GM19468 (cell line): ENCODE measurements at regions not wholly inside any gene's neighbourhood (a gene's known extent, or its start where the extent isn't known, plus 50 kb on each side); places are given as distances from the start of the nearest gene placed in this dataset.

Experiments used
- ATAC-seq: cut with Tn5 transposase; IDR thresholded peaks from one replicate; pipeline ENCODE4 v1.9.1; 2021; ENCODE audit warnings: mild to moderate bottlenecking, moderate library complexity, moderate number of reproducible peaks; ENCODE audit not compliant: unreplicated experiment; ENCODE audit errors: extremely low read depth

DNA sequence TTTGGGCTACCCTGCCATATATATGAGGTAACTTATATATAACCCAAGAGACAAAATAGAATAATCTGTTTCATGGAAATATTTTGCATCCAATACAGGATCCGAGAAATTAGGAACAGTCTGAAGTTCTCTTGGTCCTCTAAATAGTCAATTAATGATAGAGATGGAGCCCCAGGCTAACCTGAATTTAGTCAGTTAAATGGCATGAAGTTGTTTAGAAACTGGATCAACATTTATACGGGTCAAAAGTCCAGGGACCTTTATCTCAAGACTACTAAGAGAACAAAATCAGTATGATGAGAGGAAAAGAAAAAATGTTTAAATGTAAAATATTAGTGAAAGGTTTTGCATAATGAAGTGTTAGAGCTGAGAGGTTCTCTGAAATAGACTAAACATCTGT, 303.3 kb upstream of the ACTBL2 start:
- no peak for ATAC-seq

DNA sequence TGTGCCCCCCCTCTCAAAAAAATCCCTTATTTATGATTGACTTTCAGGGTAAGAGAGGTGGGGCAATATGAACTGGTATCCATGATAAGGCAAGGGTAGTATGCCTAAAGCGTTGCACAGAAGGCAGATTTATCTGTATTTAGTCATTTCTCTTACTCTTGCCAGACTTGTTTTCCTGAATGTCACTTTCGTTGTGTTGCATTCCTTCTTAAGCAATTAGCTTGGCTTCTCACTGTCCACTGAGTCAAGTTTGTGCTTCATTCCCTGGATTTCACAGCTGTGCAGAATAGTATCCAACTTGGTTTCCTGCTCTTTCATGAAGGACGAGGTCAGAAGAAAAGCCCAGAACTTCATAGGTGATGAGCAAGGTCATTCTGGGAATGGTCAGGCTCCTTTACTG, 301.5 kb upstream of the ACTBL2 start:
- no peak for ATAC-seq

DNA sequence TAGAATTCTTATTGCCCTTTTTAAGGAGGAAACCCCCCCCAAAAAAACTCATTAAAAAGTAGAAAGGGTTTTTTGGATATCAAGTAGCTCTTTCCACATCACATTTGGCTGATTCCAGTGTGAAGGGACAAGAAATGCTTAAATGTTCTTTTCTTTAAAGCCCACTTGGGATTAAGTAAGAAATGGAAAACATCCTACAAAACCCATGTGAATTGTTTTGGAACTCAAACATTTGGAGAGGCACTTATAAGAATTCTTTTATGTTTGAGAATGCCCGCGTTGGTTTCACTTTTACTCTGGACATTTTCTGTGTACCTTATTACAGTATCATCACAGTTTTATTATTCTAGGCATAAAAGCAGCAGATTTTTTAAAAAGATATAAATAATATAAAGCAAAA, 301.1 kb upstream of the ACTBL2 start:
- no peak for ATAC-seq

DNA sequence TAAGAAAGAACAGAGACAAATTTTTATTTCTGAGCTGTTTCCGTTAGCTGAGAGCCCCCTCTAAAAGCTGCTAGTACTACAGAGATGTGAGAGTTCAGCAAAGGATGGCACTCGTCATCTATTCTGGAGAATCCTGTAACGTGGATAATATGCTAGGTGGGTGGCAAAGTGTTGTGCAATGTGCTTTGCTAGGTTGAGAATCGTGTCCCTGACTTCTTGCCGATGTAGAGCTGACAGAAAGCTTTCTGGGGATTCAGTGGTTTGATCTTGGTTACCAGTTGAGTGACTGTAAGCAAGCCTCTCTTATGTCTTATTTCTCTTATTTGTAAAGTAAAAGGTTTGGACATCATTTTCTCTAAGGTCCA, 298.3 kb upstream of the ACTBL2 start:
- no peak for ATAC-seq

DNA sequence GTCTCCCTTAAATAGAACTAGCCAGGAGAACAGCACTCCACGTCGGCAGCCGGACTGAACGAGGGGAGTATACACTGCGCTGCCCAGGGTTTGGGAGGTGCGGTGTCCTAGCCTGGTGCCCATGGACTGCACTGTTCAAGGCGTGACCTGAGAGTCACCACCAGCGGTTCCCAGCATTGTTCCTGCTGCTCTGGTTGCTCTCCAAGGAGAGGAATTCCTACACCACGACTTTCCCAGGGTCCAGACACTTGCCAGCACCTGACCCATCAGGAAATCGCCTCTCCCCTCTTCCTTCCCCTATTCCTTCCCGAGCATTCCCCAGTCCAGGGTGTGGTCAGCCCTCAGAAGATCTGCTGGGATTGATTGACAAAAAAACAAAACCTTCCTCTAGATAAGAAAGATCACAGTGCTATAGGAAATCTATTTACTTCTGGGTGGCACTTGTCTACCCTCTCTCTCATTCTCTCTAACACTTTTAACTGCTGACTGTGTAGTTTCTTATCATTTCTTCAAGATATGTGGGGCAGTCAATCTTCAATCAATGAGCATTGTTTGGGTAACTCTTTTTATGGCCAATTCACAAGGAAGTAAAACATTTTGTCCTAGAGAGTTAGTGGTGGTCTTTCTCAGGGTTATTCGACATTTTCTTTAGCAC, 297.8 kb upstream of the ACTBL2 start:
- no peak for ATAC-seq

DNA sequence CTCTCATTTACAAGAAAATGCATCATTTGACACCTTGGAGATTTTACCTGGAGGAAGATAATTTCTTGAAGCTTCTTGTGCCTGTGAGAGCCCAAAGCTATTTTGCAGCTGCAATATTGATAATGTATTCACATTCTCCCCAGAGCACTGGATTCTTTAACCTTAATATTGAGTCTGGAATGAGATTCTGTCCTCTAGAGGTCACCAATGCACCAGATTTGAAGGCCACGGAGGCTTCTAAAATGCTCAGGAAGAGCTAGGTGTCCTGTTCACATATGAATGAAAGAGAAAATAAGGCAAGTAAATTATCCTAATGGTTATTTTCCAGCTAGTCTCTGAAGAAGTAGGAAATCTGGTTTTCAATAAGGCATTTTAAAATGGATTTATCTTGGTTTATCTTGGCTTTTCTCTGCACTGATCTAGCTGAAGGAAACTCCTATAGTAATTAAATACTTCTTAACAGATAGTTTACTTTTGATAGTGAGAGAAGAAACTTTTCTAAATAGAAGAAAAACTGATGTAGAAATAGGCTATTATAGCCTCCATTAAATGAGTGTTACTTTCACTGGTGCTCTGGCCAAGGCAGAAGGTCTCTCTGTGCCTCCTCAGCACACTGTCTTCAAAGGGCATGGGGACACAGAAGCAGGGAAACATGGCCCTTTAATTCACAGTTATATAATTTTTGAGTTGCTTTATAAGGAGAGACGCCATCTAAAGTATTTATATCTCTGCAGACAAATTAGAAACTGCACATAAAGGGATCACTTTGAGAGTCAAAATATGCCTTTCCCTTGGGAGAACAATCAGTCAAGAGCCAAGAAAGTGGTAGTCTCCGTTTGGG, 297.0 kb upstream of the ACTBL2 start:
- ATAC-seq = peak; percentile 55

DNA sequence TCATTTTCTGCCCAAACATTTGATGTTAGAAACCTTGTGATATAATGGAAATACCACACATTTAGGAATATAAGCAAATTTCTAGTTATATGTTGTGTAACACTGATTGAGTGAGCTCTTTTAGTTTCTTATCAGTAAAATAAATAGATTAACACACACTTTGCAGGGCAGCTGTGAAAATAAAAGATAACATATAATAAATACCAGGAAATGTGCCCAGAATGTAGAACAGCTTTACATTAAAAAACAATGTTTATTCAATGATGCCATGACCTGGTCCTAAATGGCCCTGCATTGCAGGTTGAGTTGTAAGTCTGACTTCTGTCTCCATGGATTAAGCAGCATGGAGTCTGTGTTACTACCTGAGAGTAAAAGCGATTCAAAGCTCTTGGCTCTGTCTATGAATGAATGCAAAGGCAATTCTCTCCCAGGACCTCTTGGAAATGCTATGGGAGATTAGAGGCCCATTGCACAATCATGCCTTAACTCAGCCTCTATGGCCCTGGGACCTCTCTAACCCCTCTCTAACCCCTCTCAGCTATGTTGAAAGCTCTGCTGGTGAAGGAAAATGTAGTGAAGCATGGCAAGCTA, 296.0 kb upstream of the ACTBL2 start:
- no peak for ATAC-seq

DNA sequence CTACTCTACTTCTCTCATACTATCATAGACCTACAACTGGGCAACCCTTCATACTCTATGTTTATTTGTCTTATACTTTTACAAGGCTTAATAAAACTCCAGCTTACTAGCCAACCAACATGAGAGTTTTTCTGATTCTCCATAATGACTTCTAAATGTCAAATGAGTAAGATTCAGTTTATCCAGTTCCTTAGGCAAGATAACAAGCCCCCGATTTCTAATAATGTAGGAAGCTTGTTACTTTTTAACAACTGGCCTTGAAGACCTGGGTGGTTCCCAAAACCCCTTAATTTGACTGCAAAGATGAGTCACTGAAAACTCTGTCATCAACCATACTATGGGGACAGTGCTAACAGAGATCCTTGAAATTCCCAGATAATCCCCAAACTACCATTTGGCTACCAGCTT, 294.6 kb upstream of the ACTBL2 start:
- ATAC-seq = no peak

DNA sequence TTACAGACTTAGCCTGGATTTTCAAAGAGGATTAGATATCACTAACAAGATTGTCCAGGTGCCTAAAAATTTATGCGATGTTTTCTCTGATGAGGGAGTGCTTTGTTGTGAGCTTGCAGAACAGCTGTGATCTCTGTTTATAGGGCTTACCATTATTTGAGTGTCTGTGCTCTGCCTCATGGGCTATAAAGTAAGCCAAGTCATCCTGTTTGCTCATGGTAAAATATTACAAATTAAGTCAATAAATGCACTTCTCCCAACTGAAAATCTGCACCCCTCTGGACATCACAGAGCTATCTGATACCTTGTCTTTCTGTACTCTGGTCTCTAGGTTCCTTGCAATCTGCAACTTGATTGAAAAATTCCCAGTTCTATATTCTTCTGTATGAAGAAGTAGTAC, 293.4 kb upstream of the ACTBL2 start:
- ATAC-seq = no peak

DNA sequence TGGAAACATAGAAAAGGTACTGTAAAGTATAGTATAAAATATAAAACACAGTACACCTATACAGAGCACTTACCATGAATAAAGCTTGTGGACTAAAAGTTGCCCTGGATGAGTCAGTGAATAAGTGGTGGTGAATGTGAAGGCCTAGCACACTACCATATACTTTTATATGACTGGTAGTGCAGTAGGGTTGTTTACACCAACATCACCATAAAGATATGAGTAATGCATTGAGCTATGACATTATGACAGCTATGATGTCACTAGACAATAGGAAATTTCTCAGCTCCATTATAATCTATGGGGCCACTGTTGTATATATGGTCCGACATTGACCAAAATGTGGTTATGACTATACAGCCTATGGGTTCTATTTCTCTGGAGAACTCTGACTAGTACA, 291.8 kb upstream of the ACTBL2 start:
- ATAC-seq = no peak

DNA sequence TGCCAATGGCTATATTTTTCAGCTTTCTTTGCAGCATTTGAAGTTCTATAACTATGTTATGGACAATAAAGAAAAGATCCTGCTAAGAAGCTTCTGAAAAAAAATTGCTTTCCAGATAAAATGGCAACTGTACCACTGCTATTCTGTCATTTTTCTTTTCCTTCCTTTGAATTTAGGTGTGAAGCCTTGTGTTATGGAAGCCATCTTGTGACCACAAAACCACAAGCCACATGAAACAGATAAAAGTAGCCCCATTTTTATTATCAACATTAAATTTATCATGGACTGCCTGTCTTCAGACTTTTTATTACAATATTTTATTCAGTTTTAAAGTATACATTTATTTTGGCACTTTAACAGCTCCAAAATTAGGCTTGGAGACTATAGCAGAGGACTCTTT, 289.9 kb upstream of the ACTBL2 start:
- ATAC-seq = no peak

DNA sequence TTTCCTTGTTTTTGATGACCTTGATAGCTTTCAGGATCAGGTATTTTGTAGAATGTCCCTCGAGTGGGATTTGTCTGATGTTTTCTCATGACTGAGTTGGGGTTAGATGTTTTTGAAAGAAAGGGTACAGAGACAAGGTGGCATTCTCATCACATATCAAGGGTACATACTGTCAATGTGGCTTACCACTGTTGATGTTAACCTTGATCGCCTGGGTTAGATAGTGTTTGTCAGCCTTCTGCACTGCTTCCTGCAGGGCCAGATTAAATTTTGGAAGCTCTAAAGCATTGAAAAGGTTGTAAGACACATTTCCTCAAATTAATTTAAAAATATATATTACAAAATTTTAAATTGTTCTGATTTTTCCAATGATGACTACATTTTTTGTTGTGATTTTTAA, 287.4 kb upstream of the ACTBL2 start:
- ATAC-seq = no peak

DNA sequence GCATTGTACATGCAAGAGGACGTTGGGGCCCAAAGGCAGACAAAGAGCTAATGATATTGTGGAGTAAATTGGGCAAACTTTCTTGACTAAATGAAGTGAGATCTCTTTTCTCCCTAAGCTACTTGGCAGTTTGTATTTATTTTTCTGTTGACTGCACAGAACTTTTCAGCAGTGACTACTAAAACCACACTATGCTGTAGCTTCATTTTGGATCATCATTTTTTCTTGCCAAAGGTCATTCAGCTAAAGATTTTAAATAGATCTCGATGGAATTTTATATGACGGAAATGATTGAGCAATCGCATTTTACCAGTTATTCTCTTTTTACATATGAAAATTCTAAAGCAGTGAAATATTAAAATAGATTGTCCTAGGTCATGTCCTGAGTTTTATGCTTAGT, 286.1 kb upstream of the ACTBL2 start:
- ATAC-seq = no peak

DNA sequence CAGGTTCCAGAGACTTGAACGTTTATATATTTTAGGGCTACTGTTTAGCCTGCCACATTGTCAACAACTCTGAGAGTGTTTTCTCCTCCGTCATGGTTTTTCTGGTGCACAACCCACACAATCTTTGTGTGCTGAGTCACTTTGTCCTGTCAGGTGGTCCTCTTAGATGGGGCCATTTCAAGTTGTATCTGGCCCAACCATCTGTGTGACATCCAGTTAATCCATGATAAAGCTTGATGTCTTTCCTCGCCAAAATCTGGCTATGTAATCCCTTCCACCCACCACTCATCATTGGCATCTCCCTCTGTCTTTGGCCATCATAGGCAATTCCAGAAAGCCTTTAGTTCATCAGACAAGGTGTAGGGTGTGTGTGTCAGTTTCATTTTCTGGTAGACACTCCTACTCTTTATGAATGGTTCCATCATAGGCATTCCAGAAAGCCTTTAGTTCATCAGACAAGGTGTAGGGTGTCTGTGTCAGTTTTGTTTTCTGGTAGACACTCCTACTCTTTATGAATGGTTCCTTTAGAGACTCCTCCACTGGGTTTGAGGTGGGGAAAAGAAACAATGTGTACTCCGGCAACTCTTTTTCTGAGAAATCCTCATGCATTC, 282.0 kb upstream of the ACTBL2 start:
- no peak for ATAC-seq

DNA sequence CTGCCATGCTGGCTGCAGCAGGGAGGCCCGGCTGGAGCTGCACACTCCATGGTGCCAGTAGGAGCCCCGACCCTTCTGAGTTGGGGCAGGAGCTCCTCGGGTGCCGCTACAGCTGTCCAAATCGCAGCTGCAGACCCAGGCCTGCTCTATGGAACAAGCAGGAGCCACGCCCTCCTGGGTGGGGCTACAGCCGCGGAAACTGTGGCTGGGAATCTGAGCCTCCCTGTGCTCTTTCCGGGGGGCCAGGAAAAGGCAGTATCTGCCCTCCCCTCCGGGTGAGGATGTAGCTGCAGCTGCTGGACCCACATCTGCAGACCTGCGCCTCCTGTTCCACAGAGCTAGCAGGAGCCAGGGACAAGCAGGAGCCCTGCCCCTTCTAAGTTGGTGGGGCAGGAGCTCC, 278.9 kb upstream of the ACTBL2 start:
- ATAC-seq = no peak

DNA sequence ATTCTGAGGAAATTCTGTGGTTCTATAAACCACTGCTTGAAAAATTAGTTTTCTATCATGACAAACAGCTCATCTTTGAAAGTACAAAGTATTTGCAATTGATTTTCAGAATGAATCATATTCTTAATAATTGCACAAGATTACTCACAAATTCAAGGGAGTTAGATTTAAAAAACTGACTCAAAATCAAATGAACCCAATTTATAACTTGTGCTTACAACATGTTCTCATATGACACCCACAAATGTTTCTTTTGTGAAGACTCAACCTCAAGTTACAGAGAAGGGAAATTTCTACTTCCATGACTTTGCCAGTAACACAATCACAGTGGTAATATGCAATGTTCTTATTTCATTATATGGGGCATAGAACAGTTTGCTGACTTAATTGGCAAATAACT, 272.0 kb upstream of the ACTBL2 start:
- ATAC-seq = no peak

DNA sequence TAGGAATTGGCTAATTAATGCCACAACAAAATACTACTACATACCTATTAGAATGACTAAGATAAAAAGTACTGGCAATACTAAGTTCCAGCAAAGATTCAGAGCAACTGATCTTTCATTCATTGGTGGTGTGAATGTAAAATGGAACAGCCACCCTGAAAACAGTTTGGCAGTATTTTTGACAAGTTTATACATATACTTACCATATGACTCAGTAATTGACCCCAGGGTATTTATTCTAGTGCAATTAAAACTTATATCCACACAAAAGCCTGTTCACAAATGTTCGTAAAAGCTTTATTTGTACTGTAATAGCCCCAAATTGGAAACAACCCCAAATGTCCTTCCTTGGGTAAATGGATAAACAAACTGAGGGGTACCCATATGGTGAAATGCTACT, 270.8 kb upstream of the ACTBL2 start:
- ATAC-seq = no peak

DNA sequence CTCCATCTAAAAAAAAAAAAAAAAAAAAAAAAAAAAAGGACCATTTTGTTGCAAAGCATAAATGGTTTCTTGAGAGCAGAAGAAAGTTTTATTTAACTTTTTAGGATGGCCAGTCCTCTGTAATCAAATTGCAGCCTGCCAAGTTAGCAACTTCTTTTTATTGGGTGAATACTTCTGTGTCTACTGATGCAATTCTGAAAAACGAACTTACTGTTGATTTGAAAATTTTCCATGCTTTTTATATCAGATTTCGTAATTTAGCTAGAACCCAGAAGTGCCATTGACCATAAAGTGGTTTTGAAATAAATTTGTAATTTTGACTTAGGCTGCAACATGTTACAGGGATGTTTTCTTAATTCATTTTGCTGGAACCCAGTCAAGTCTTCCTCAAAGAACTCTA, 269.1 kb upstream of the ACTBL2 start:
- no peak for ATAC-seq

DNA sequence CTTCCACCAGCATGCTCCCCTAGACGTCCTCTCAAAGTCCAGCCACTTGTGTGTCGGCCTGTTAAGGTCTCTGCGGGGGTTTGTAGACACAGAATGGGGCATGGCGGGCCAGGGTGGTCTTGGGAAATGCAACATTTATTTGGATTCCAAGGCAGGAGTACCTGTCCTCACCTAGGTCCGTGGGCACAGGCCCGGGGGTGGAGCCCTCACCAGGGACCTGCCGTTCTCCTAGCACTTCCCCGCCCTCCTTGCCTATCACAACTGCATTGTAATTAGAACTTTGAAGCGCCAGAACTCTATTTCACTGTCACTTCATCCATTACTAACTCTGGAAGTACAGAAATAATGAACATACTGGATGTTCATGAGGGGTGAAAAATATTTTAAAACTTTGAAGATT, 268.3 kb upstream of the ACTBL2 start:
- no peak for ATAC-seq

DNA sequence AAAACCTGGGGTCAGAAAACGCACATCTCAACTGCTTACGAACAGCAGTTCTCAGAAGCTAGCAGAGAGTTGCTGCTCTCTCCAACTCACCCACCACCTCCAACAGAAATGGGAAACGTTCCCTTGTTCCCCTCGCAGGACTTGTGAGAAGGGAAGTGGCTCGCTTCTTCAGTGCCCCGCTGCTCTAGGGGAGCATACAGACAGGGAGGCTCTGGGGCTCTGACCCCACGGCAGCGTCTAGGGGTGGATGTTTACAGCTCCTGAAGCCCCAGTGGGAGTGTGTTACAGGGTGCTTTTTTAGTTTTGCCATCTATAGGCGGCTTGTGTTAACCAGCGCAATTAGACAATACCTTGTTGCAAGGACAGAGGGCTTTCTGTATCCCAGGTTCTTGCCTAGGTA, 267.7 kb upstream of the ACTBL2 start:
- no peak for ATAC-seq

DNA sequence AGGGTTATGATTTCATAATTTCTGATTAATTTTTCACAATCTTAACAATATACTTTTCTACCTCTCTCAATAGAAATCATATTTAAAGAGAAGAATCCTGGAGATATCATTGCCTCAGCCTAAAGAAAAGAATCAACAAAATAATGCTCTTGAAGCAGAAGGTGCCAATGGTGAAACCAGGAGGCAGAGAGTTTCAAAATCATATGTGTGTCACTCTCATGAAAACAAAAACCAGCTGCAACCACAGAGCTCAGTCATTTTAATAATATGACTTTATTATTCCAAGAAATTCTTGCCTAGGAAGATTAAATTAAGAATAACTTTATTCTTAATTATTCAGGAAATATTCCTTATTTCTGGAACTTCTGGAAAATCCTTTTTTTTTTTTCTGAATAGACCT, 266.8 kb upstream of the ACTBL2 start:
- no peak for ATAC-seq
